Naive thymus-derived CD8-positive, alpha-beta T cell (primary cell): ENCODE measurements at regions not wholly inside any gene's neighbourhood (a gene's known extent, or its start where the extent isn't known, plus 50 kb on each side); places are given as distances from the start of the nearest gene placed in this dataset.

Experiments
- ATAC-seq, 2 donors: fragments of 150-1000 bp; cut with Tn5 transposase in 1 of 2; sonication (Bioruptor Pico), chemical (Tn5 transposase) in 1 of 2; 1 replicate in 1 of 2; 2 replicates in 1 of 2; pipeline ENCODE4 v1.10.0; 2021; ENCODE audit warnings: mild to moderate bottlenecking in 2 of 2, moderate library complexity in 2 of 2
- POLR2A ChIA-PET: fragments of 350-600 bp; sonication (Branson Sonifier 250); formaldehyde crosslinking; loops from one replicate; lab custom pipeline; 2021; ENCODE audit warnings: antibody characterized with exemption; lab: Charles Lee
- DNase-seq, 10 donors: peaks; one replicate each; pipeline versions ENCODE4 v3.0.0 to v3.0.0-alpha.2; 2020 to 2022
- H3K27ac Mint-ChIP-seq, 10 donors: one replicate each; pipeline ENCODE4 v1.8.0; 2020 to 2022; ENCODE audit warnings: mild to moderate bottlenecking in 10 of 10, mixed read lengths in 10 of 10, moderate library complexity in 4 of 10, inconsistent platforms in 1 of 10
- H3K27me3 Mint-ChIP-seq, 5 donors: one replicate each; pipeline ENCODE4 v1.8.0; 2021 to 2022; ENCODE audit warnings: mixed read lengths in 5 of 5
- H3K36me3 Mint-ChIP-seq, 3 donors: one replicate each; pipeline ENCODE4 v1.8.0; 2020 to 2022; ENCODE audit warnings: mixed read lengths in 3 of 3, mild to moderate bottlenecking in 2 of 3, inconsistent platforms in 1 of 3
- H3K4me1 Mint-ChIP-seq, 4 donors: one replicate each; pipeline ENCODE4 v1.8.0; 2021 to 2022; ENCODE audit warnings: mixed read lengths in 4 of 4
- H3K4me3 Mint-ChIP-seq, 10 donors: one replicate each; pipeline ENCODE4 v1.8.0; 2020 to 2022; ENCODE audit warnings: mild to moderate bottlenecking in 10 of 10, mixed read lengths in 10 of 10, moderate library complexity in 6 of 10, inconsistent platforms in 1 of 10
- H3K9me3 Mint-ChIP-seq, 9 donors: one replicate each; pipeline ENCODE4 v1.8.0; 2020 to 2022; ENCODE audit warnings: mixed read lengths in 9 of 9, mild to moderate bottlenecking in 3 of 9, inconsistent platforms in 1 of 9, moderate library complexity in 1 of 9

DNA sequence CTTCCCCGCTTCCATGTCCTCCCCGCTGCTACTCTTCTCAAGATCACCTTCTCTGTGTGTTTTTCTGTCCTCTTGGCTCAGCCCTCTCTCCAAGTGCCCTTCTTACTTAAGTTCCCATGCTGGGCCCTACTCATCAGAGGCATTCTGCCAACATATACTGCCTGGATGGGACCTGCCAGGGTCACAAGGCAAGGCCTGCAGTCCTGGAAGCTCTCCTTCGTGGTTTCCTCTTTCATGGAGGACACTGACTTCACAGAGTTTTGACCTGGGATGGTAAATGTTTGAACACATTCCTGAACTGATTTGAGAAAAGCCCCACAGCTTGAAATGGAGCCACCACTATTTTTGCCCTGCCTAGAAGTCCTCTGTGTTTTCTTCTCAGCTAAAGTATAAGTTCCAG, 140.9 kb downstream of the TMEM30B start:
- H3K27me3 Mint-ChIP-seq, result peaks cover 8 to 36% (median 21%) of the 10 kb centered on the region in 5 donors
- POLR2A ChIA-PET, result no interaction called here
- no peak overlapping the region for H3K27ac Mint-ChIP-seq
- peaks cover 0 to 53% (median 29%) of the 10 kb centered on the region in 9 donors for H3K9me3 Mint-ChIP-seq
- no peak for DNase-seq
- H3K36me3 Mint-ChIP-seq, result peaks cover 0 to 27% (median 0%) of the 10 kb centered on the region in 3 donors
- no peak overlapping the region for H3K4me3 Mint-ChIP-seq
- H3K4me1 Mint-ChIP-seq, result no peaks in the 10 kb centered on the region
- no peak for ATAC-seq

DNA sequence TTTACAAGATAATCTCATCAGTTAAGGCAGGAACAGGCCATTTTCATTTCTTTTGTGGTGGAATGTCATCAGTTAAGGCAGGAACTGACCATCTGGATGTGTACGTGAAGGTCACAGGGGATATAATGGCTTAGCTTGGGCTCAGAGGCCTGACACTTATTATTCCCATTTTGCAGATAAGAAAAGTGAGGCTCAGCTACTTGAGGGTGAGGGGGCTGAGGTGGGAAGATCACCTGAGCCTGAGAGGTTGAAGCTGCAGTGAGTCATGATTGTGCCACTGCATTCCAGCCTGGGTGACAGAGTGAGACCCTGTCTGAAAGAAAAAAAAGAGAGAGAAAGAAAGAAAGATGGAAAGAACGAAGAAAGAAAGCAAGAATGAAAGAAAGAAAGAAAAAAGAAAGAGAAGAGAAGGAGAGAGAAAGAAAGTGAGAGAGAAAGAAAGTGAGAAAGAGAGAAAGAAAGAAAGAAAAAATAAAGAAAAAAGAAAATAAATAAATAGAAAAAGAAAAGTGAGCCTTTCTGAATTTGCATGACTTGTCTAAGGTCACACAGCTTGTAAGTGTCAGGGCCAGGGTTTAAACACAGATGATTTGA, 142.0 kb downstream of the TMEM30B start:
- no peak for DNase-seq
- H3K4me3 Mint-ChIP-seq, result no peak overlapping the region
- POLR2A ChIA-PET, result no interaction called here
- peak overlapping the region in 1 of 10 donors; percentile 9 for H3K27ac Mint-ChIP-seq
- ATAC-seq, result no peak
- no peaks in the 10 kb centered on the region for H3K4me1 Mint-ChIP-seq
- peaks cover 0 to 18% (median 0%) of the 10 kb centered on the region in 3 donors for H3K36me3 Mint-ChIP-seq
- H3K9me3 Mint-ChIP-seq, result peaks cover 0 to 41% (median 22%) of the 10 kb centered on the region in 9 donors
- H3K27me3 Mint-ChIP-seq, result peaks cover 13 to 48% (median 21%) of the 10 kb centered on the region in 5 donors

DNA sequence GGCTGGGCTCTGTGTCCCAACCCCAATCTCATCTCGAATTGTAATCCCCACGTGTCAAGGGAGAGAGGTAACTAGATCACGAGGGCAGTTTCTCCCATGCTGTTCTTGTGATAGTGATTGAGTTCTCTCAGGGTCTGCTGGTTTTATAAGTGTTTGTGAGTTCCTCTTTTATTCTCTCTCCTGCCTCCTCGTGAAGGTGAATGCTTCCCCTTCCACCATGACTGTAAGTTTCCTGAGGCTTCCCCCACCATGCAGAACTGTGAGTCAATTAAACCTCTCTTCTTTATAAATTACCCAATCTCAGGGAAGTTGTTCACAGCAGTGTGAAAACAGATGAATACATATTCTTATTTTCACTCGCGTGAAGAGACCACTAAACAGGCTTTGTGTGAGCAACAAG, 148.2 kb downstream of the TMEM30B start:
- no peaks in the 10 kb centered on the region for H3K36me3 Mint-ChIP-seq
- H3K27ac Mint-ChIP-seq, result peak overlapping the region in 1 of 10 donors; percentile 21
- H3K4me3 Mint-ChIP-seq, result no peak overlapping the region
- peaks cover 0 to 24% (median 10%) of the 10 kb centered on the region in 9 donors for H3K9me3 Mint-ChIP-seq
- peaks cover 25 to 49% (median 30%) of the 10 kb centered on the region in 5 donors for H3K27me3 Mint-ChIP-seq
- POLR2A ChIA-PET, result no interaction called here
- H3K4me1 Mint-ChIP-seq, result no peaks in the 10 kb centered on the region
- no peak for ATAC-seq
- DNase-seq, result no peak

DNA sequence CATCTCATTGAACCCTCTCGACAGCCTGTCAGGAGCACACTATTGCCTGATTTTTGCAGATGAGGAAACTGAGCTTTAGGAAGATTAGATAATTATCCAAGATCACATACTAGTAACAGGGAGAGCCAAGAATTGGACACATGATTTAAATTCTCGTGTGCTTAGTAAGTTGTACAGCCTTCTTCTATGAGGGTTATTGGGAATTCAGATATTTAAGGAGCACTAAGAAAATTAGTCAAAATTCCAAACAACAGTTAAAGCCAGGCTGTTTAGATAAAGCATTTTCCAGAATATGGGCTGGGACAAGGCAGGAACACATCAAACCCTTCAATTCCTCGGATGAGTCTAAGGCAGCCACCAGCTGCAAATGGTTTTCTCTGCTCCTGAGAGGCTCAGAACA, 148.8 kb downstream of the TMEM30B start:
- POLR2A ChIA-PET, result no interaction called here
- Mint-ChIP-seq H3K27me3 (peaks cover 23 to 44% (median 30%) of the 10 kb centered on the region in 5 donors), H3K27ac (no peak overlapping the region)

DNA sequence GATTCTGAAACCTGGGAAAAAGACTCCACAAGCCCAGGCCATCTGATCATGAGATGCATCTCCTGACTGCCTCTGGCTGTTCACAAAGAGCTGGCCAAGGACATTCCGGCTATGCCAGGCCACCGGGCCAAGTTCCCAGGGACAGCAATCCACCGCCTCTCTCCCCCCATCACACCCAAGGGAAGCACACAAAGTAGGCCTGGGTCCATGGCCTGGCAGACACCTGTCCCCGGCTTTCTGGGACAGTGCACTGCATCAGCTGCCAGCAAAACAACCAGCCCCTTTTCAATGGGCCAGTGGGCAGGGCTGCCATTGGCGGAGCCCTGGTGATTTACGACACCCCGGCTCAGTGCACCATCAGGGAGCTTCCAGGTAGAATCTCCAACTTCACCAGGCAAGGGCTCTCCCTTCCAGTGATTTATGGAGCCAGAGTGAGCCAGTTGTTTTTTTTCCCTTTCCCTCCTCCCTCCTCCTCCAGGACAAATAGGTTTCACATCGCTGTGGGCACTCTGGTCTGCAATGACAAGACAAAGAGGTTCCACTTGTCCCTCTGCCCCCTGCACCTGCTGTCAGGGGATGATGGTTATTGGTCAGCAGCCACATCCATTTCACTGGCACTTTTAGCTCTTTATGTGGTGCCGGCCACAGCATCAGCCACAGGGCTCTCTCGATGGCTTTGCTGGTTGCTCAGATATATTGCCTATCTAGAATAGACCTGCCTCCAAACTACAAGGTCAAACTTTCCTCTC, 149.6 kb downstream of the SLC38A6 start:
- Mint-ChIP-seq H3K4me1 (no peaks in the 10 kb centered on the region), H3K9me3 (peaks cover 0 to 3% (median 0%) of the 10 kb centered on the region in 9 donors), H3K4me3 (no peak overlapping the region), H3K36me3 (no peaks in the 10 kb centered on the region), H3K27ac (no peak overlapping the region), H3K27me3 (peaks cover 18 to 41% (median 37%) of the 10 kb centered on the region in 5 donors)
- POLR2A ChIA-PET, result interaction anchor here (0.7 kb wide), 1 partner anchor 88 kb away, joined by 4 read pairs; no protein-coding TSS in a partner anchor
- DNase-seq (no peak), ATAC-seq (no peak)

More for the DNA sequence above, 148.8 kb downstream of the TMEM30B start:
- DNase-seq (no peak), ATAC-seq (no peak)
- Mint-ChIP-seq H3K9me3 (peaks cover 0 to 18% (median 7%) of the 10 kb centered on the region in 9 donors), H3K4me1 (no peaks in the 10 kb centered on the region), H3K4me3 (no peak overlapping the region), H3K36me3 (no peaks in the 10 kb centered on the region)

DNA sequence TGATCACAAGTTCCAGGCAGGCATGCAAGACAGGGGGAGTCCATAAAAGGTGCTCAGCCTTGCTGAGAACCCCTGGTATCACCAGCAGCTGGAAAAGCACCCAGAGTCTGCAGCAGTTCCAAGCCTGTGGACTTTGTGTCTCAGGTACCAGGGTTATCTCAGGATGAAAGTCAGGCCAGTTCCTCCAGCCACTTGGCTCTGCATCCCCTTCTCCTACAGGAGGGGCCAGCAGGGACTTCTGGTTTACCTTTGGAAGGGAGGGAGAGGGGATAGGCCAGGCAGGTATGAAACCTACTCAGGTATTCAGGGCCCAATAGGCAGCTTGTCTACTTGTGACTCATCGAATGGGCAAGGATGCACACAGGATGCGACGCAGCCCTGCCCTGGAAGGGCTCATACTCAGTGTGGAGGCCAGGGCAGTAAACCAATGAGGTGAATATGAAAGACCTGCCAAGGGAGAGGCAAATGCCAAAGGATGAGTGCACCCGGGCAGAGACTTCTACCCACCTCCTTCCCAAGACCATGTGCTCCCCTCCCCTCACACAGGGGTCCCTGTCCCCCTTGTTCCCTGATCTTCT, 148.2 kb downstream of the SLC38A6 start:
- Mint-ChIP-seq H3K4me3 (no peak overlapping the region), H3K27me3 (peaks cover 15 to 31% (median 23%) of the 10 kb centered on the region in 5 donors), H3K4me1 (no peaks in the 10 kb centered on the region), H3K36me3 (no peaks in the 10 kb centered on the region), H3K9me3 (no peaks in the 10 kb centered on the region), H3K27ac (no peak overlapping the region)
- POLR2A ChIA-PET, result no interaction called here
- no peak for DNase-seq
- ATAC-seq, result no peak

DNA sequence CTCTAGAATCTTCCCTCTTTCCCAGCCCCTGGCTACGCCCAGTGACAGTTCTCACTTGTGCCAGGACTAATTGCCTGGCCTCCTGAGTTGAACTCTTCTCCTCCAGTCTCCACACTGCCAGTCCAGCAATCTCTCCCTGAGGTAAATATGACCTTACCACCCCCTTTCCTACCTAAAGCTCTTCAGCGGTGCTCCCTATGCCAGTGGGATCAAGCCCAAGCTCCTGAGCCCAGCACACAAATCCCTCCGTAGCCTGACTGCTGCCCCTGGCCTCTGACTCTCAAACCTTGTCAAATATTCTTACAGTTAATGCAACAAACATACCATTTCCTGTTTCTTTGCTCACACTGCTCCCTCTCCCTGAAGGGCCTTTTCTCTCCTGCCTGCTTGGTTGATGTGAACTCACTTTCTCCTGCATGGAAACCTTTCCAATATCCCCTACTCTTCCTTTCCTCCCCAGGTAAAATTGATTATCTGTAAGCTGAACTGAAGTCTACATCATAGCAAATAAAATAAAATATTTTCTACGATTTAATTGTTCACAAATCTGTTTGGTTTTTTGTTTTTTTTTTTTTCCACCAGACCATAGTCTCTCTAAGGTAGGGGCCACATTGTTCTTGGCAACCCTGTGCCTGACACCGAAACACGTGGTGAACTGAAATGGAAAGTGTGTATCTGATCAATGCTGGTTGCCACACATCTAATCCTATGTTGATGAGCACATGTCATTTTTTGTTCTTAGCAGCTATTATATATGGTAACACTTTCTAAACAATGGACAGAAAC, 147.5 kb downstream of the SLC38A6 start:
- POLR2A ChIA-PET, result no interaction called here
- Mint-ChIP-seq H3K27me3 (peaks cover 15 to 30% (median 19%) of the 10 kb centered on the region in 5 donors), H3K36me3 (no peaks in the 10 kb centered on the region), H3K27ac (no peak overlapping the region), H3K4me1 (no peaks in the 10 kb centered on the region), H3K9me3 (no peaks in the 10 kb centered on the region), H3K4me3 (no peak overlapping the region)
- DNase-seq (no peak), ATAC-seq (no peak)

DNA sequence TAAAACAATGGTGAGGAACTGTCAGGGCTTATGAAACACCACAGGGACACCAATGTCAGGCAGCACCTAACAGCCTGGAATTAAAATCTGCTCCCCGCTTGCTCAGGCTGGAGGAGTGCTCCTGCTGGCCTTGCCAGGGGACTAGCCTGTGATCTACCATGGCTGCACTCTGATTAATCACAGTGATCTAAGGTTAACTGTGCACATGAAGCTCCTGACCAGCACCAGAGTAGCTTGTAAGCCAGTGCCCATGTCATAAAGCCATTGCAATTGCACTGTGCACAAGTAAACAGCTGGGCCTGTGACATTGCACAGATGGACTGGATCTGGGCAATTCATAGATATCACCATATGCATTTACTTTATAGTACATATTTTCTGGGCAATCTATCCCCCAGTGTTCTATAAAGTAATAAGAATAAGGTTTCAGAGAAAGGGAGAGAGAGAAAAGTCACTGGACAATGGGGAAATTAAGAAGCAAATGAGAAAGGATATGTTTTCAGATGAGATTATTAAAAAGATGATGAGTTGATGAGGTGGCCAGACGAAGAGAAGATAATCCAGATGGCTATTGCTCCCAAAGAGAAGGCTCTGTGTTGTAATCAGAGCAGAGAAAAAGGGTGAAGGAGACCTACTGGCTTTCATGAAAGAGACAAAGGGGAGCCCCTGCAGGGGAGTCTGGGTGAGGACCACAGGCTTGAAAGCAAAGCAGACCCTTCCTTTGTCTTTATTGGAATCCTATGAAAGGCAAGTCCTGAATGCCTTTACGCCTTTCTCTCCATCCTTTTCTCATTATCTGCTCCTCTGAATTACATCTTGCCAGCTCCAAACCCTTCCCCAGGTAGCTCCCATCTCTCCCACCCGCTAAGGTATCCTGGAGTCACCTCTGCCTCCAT, 145.8 kb downstream of the SLC38A6 start:
- ATAC-seq (no peak), DNase-seq (no peak)
- no peaks in the 10 kb centered on the region for H3K36me3 Mint-ChIP-seq
- no peaks in the 10 kb centered on the region for H3K4me1 Mint-ChIP-seq
- POLR2A ChIA-PET, result no interaction called here
- peaks cover 0 to 7% (median 0%) of the 10 kb centered on the region in 9 donors for H3K9me3 Mint-ChIP-seq
- no peak overlapping the region for H3K4me3 Mint-ChIP-seq
- peaks cover 12 to 22% (median 19%) of the 10 kb centered on the region in 5 donors for H3K27me3 Mint-ChIP-seq
- no peak overlapping the region for H3K27ac Mint-ChIP-seq

DNA sequence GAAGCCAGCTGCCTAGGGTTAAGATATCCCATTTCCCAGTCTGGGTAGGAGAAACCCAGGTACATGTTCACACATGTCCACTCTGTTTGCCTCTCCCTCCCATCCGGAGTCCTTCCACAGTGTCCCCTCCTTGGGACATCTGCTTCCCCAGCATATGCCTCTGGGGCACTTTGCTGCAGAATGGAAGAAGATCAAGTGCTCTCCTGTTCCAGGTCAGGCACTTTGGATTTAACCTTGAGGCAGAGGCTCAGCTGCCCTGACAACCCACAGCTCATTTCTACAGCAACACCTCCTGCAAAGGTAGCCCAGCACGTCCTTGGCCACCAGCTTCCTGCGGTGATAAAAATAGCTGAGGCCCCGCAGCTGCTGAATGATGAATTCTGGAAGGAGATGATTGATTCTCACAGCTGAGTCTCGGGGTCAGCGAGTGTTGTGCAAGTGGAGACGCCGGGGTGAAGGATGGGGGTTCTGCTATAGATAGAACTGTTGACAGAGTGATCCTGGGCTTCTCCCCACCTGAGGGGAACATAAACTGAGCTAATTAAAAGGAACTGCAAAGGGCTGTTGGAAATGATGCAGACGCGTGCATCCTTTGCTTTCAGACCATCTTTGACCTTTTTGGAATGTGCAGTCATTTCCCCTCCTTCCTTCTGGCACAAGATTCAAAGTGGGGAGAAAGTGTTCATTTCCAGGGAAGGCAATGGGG, 145.0 kb downstream of the SLC38A6 start:
- Mint-ChIP-seq H3K27me3 (peaks cover 10 to 19% (median 18%) of the 10 kb centered on the region in 5 donors), H3K36me3 (no peaks in the 10 kb centered on the region)

DNA sequence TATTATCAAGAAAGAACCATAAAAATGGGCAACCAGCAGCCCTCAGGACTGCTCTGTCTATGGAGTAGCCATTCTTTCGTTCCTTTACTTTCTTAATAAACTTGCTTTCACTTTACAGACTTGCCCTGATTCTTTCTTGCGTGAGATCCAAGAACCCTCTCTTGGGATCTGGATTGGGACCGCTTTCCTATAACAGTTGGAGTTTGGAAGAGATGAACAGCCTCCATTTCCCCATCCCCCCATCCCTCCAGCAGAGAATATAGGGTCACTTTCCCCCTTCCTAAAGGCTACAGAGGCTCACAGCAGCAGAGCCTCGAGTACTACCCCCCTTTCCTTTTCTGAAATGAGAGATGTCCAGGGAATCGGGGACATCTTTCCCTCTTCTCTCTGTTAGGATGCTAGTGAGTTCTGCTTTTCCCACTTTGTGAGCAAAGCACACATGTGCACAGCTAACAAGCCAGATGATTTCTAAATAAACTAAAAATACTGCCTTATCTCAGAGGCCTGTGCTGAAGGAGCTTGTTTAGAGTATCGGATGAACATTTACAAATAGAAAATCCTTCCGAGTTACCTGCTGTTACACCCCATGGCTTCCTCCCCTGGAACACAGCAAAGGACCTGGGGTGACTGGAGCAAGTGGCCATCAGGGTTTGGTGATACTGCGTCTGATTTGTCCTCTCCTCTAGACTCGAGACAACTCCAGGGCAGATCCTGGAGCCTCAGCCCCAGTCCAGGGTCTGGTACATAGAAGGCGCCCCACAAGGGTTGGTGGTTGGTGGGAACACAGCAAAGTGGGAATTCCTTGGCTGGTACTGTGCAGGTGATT, 144.2 kb downstream of the SLC38A6 start:
- DNase-seq (no peak), ATAC-seq (no peak)
- H3K27me3 Mint-ChIP-seq, result peaks cover 10 to 23% (median 18%) of the 10 kb centered on the region in 5 donors
- POLR2A ChIA-PET, result no interaction called here
- H3K4me3 Mint-ChIP-seq, result no peak overlapping the region
- H3K27ac Mint-ChIP-seq, result no peak overlapping the region
- H3K9me3 Mint-ChIP-seq, result peaks cover 0 to 12% (median 6%) of the 10 kb centered on the region in 9 donors
- peaks cover 0 to 3% (median 0%) of the 10 kb centered on the region in 3 donors for H3K36me3 Mint-ChIP-seq
- peaks cover 0 to 4% (median 0%) of the 10 kb centered on the region in 4 donors for H3K4me1 Mint-ChIP-seq

More for the DNA sequence above, 145.0 kb downstream of the SLC38A6 start:
- Mint-ChIP-seq H3K4me3 (no peak overlapping the region), H3K9me3 (peaks cover 0 to 9% (median 1%) of the 10 kb centered on the region in 9 donors), H3K4me1 (no peaks in the 10 kb centered on the region), H3K27ac (no peak overlapping the region)
- no peak for DNase-seq
- ATAC-seq, result no peak
- POLR2A ChIA-PET, result no interaction called here

DNA sequence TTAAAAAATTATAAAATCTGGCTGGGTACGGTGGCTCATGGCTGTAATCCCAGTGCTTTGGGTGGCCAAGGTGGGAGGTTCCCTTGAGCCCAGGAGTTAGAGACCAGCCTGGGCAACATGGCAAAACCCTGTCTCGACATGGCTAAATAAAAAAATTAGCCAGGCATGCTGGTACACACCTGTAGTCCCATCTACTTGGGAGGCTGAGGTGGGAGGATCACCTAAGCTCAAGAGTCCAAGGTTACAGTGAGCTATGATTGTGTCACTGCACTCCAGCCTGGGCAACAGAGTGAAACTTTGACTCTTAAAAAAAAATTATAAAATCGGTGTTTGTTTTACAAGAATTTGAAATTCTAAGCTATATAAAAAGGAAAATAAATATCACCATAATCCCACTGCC, 141.8 kb downstream of the SLC38A6 start:
- ATAC-seq (no peak), DNase-seq (no peak)
- peaks cover 0 to 16% (median 8%) of the 10 kb centered on the region in 9 donors for H3K9me3 Mint-ChIP-seq
- H3K4me1 Mint-ChIP-seq, result peaks cover 0 to 4% (median 0%) of the 10 kb centered on the region in 4 donors
- no peak overlapping the region for H3K4me3 Mint-ChIP-seq
- POLR2A ChIA-PET, result no interaction called here
- H3K27me3 Mint-ChIP-seq, result peaks cover 4 to 20% (median 15%) of the 10 kb centered on the region in 5 donors
- peaks cover 0 to 7% (median 0%) of the 10 kb centered on the region in 3 donors for H3K36me3 Mint-ChIP-seq
- no peak overlapping the region for H3K27ac Mint-ChIP-seq
